ENCODE measurements at regions not wholly inside any gene's neighbourhood (a gene's known extent, or its start where the extent isn't known, plus 50 kb on each side); places are given as distances from the start of the nearest gene placed in this dataset.
A peak's percentile ranks its signal among the peaks of the same experiment; 100 is the strongest.

DNA sequence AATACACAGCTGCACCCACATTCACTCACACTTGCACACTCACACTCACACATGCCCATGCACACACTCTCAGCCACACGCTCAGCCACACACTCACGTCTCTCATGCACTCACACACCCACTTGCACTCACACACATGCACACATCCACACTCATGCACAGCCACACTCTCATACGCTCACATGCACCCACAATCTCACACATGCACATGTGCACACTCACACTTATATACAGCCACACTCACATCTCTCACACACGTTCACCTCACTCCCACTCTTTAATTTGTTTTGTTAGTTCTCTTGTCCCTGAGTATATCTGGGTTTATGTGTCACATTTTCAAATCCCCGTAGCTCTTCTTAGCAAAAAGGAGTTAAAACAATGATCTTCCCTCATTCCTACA is 114.9 kb downstream of the LRATD1 start:
- Histone ChIP-seq H3K4me2 (ENCODE audit: low read length) (no peak overlapping the region), H3K4me1 (ENCODE audit: low read length) (peaks cover 28% of the 10 kb centered on the region), H3K79me2 (ENCODE audit: low read length) (no peaks in the 10 kb centered on the region), H3K36me3 (replicated peaks; ENCODE audit: low read depth, low read length) (no peaks in the 10 kb centered on the region), H3K9ac (ENCODE audit: low read length) (no peak overlapping the region), H3K27me3 (ENCODE audit: low read depth, low read length) (peaks cover 6% of the 10 kb centered on the region; the same call in 1 of the 2 replicates), H3K9me3 (ENCODE audit: insufficient read depth, low read length) (no peaks in the 10 kb centered on the region), H3K27ac (ENCODE audit: low read length) (no peak overlapping the region), H3K4me3 (ENCODE audit: low read length) (no peak overlapping the region), H4K20me1 (ENCODE audit: insufficient read depth, low read length) (no peaks in the 10 kb centered on the region), H2AFZ (ENCODE audit: low read depth, low read length) (no peak overlapping the region)
- TF ChIP-seq, protein P1, sequence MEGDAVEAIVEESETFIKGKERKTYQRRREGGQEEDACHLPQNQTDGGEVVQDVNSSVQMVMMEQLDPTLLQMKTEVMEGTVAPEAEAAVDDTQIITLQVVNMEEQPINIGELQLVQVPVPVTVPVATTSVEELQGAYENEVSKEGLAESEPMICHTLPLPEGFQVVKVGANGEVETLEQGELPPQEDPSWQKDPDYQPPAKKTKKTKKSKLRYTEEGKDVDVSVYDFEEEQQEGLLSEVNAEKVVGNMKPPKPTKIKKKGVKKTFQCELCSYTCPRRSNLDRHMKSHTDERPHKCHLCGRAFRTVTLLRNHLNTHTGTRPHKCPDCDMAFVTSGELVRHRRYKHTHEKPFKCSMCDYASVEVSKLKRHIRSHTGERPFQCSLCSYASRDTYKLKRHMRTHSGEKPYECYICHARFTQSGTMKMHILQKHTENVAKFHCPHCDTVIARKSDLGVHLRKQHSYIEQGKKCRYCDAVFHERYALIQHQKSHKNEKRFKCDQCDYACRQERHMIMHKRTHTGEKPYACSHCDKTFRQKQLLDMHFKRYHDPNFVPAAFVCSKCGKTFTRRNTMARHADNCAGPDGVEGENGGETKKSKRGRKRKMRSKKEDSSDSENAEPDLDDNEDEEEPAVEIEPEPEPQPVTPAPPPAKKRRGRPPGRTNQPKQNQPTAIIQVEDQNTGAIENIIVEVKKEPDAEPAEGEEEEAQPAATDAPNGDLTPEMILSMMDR (IDR thresholded peaks at IDR 0.05; ENCODE audit: low read depth, low read length): no peak
- TF ChIP-seq EZH2phosphoT487 (IDR thresholded peaks at IDR 0.05; ENCODE audit: low read depth): no peak

DNA sequence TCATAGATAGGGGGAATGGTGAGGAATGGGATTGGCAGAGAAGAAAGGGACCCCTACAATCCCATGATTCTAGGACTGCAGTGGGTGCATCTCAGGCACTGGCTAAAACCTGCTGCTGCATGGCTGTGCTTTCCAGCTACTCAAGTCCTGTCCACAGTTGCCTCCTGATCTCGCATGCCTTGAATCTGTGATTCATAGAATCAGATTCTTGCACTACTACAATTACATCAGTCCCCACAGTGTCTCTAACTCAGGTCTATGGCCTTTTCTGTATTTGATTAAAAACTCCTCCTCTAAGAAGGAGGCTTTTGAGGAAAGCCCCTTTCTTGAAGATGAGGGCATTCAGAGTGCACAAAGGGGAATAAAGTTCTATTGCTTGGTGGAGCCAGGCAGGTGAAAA is 117.4 kb downstream of the LRATD1 start:
- TF ChIP-seq EZH2phosphoT487 (IDR thresholded peaks at IDR 0.05; ENCODE audit: low read depth): no peak
- TF ChIP-seq, protein P1 (IDR thresholded peaks at IDR 0.05; ENCODE audit: low read depth, low read length): no peak
- no peak overlapping the region for H2AFZ ChIP-seq (ENCODE audit: low read depth, low read length)
- H3K4me1 ChIP-seq (ENCODE audit: low read length): peaks cover 41% of the 10 kb centered on the region
- H3K79me2 ChIP-seq (ENCODE audit: low read length): no peaks in the 10 kb centered on the region
- H3K27ac ChIP-seq (ENCODE audit: low read length): no peak overlapping the region
- H3K36me3 ChIP-seq (replicated peaks; ENCODE audit: low read depth, low read length): no peaks in the 10 kb centered on the region
- H4K20me1 ChIP-seq (ENCODE audit: insufficient read depth, low read length): no peaks in the 10 kb centered on the region
- no peak overlapping the region for H3K4me3 ChIP-seq (ENCODE audit: low read length)
- no peaks in the 10 kb centered on the region for H3K9me3 ChIP-seq (ENCODE audit: insufficient read depth, low read length)
- peak overlapping the region; percentile 3; the same call in 1 of the 2 replicates for H3K4me2 ChIP-seq (ENCODE audit: low read length)
- H3K9ac ChIP-seq (ENCODE audit: low read length): no peak overlapping the region
- peaks cover 6% of the 10 kb centered on the region; the same call in 1 of the 2 replicates for H3K27me3 ChIP-seq (ENCODE audit: low read depth, low read length)

DNA sequence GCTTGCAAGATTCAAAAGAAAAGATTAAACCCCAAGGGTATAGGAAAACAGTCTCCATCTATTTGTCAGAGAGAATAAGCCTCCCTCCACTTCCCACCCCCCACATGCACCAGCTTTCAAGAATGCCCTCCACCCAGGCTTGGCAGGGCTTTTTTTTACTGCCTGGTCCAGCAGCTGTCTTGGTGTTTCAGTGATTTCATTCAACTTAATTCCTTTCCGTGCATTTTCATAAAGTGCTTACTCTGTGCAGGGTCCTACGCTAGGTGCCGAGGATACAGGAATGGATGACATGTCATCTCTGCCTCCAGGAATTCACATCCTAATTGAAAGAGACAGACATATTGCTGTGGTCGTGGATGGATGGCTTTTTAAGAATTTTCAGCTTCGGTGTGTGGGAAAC is 117.9 kb downstream of the LRATD1 start:
- peaks cover 41% of the 10 kb centered on the region for H3K4me1 ChIP-seq (ENCODE audit: low read length)
- no peak overlapping the region for H3K9ac ChIP-seq (ENCODE audit: low read length)
- H4K20me1 ChIP-seq (ENCODE audit: insufficient read depth, low read length): no peaks in the 10 kb centered on the region
- 0 out of 2 replicates have a peak overlapping the region, but pooled peaks have one; percentile 3 for H3K4me2 ChIP-seq (ENCODE audit: low read length)
- H3K27ac ChIP-seq (ENCODE audit: low read length): no peak overlapping the region
- no peaks in the 10 kb centered on the region for H3K9me3 ChIP-seq (ENCODE audit: insufficient read depth, low read length)
- TF ChIP-seq, protein P1 (IDR thresholded peaks at IDR 0.05; ENCODE audit: low read depth, low read length): no peak
- no peak for TF ChIP-seq EZH2phosphoT487 (IDR thresholded peaks at IDR 0.05; ENCODE audit: low read depth)
- H2AFZ ChIP-seq (ENCODE audit: low read depth, low read length): no peak overlapping the region
- H3K79me2 ChIP-seq (ENCODE audit: low read length): no peaks in the 10 kb centered on the region
- H3K27me3 ChIP-seq (ENCODE audit: low read depth, low read length): peaks cover 6% of the 10 kb centered on the region; the same call in 1 of the 2 replicates
- H3K36me3 ChIP-seq (replicated peaks; ENCODE audit: low read depth, low read length): no peaks in the 10 kb centered on the region
- no peak overlapping the region for H3K4me3 ChIP-seq (ENCODE audit: low read length)

DNA sequence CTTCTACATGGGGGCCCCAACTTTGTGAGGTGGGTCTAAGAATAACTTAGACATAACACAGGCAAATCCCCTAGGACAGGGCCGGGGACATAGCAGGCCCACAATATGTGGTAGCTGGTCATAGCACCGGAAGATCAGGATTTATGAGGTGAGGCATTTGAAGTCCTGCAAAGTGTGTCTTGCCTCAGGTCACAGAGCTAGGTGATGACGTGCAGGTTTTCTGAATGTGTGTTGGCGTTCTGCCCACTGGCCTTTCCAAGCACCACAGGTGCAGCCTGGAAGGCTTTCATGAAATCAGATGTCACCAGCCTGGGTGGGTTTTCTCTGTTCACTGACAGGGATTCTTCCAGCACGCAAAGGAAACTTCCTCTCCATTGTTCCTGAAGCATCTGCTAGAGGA is 119.1 kb downstream of the LRATD1 start:
- peak overlapping the region; percentile 77 for H3K4me2 ChIP-seq (ENCODE audit: low read length)
- peaks cover 41% of the 10 kb centered on the region for H3K4me1 ChIP-seq (ENCODE audit: low read length)
- no peak overlapping the region for H3K9ac ChIP-seq (ENCODE audit: low read length)
- H3K4me3 ChIP-seq (ENCODE audit: low read length): 0 out of 2 replicates have a peak overlapping the region, but pooled peaks have one; percentile 40
- no peaks in the 10 kb centered on the region for H4K20me1 ChIP-seq (ENCODE audit: insufficient read depth, low read length)
- H2AFZ ChIP-seq (ENCODE audit: low read depth, low read length): no peak overlapping the region
- H3K36me3 ChIP-seq (replicated peaks; ENCODE audit: low read depth, low read length): no peaks in the 10 kb centered on the region
- no peaks in the 10 kb centered on the region for H3K9me3 ChIP-seq (ENCODE audit: insufficient read depth, low read length)
- no peak for TF ChIP-seq EZH2phosphoT487 (IDR thresholded peaks at IDR 0.05; ENCODE audit: low read depth)
- TF ChIP-seq, protein P1 (IDR thresholded peaks at IDR 0.05; ENCODE audit: low read depth, low read length): no peak
- H3K79me2 ChIP-seq (ENCODE audit: low read length): no peaks in the 10 kb centered on the region
- no peak overlapping the region for H3K27ac ChIP-seq (ENCODE audit: low read length)
- peaks cover 6% of the 10 kb centered on the region; the same call in 1 of the 2 replicates for H3K27me3 ChIP-seq (ENCODE audit: low read depth, low read length)
